ENCODE measurements at regions not wholly inside any gene's neighbourhood (a gene's known extent, or its start where the extent isn't known, plus 50 kb on each side); places are given as distances from the start of the nearest gene placed in this dataset.
A peak's percentile ranks its signal among the peaks of the same experiment; 100 is the strongest.

- H3K9ac ChIP-seq = no peak overlapping the region
- no peak overlapping the region for H3K4me3 Mint-ChIP-seq
- no peaks in the 10 kb centered on the region for H3K36me3 ChIP-seq
- no peak overlapping the region for H2AFZ ChIP-seq (replicated peaks)
- no peaks in the 10 kb centered on the region for H3K79me2 ChIP-seq (ENCODE audit: low read depth)
- H3K27me3 ChIP-seq = peaks cover 22% of the 10 kb centered on the region
- no peaks in the 10 kb centered on the region for H3F3A ChIP-seq (ENCODE audit: low read depth)
- peaks cover 14% of the 10 kb centered on the region for H3K9me3 Mint-ChIP-seq
- H3K4me1 Mint-ChIP-seq = peaks cover 6% of the 10 kb centered on the region
- H3K9me3 ChIP-seq (ENCODE audit: low read depth) = no peaks in the 10 kb centered on the region
- H4K20me1 ChIP-seq (ENCODE audit: low read depth) = no peaks in the 10 kb centered on the region
- H3K36me3 Mint-ChIP-seq = no peaks in the 10 kb centered on the region
- H3K4me3 ChIP-seq = no peak overlapping the region
- H3K4me1 ChIP-seq = no peaks in the 10 kb centered on the region
- no peak overlapping the region for H3K27ac Mint-ChIP-seq
- H3K4me2 ChIP-seq = no peak overlapping the region
- TF ChIP-seq EZH2 (IDR thresholded peaks at IDR 0.05) (no peak), EZH2phosphoT487 (IDR thresholded peaks at IDR 0.05) (no peak), CTCF (IDR thresholded peaks at IDR 0.05) (no peak)
- peaks cover 2% of the 10 kb centered on the region for H3K27me3 Mint-ChIP-seq (ENCODE audit: insufficient read depth, low read depth)
- no peak overlapping the region for H3K27ac ChIP-seq
- no peak for DNase-seq (ENCODE audit: low spot score)
These were observed 76.0 kb upstream of the VANGL1 start for GRCh38 chr1:115565791-115566190.

- no peaks in the 10 kb centered on the region for H3K9me3 ChIP-seq (ENCODE audit: low read depth)
- no peak overlapping the region for H3K4me2 ChIP-seq
- no peaks in the 10 kb centered on the region for H3K79me2 ChIP-seq (ENCODE audit: low read depth)
- no peak overlapping the region for H2AFZ ChIP-seq (replicated peaks)
- DNase-seq (ENCODE audit: low spot score) = no peak
- no peaks in the 10 kb centered on the region for H3F3A ChIP-seq (ENCODE audit: low read depth)
- Mint-ChIP-seq H3K4me3 (no peak overlapping the region), H3K4me1 (peaks cover 6% of the 10 kb centered on the region), H3K9me3 (peaks cover 14% of the 10 kb centered on the region), H3K27ac (no peak overlapping the region), H3K27me3 (ENCODE audit: insufficient read depth, low read depth) (peaks cover 2% of the 10 kb centered on the region), H3K36me3 (no peaks in the 10 kb centered on the region)
- no peaks in the 10 kb centered on the region for H3K36me3 ChIP-seq
- no peaks in the 10 kb centered on the region for H3K4me1 ChIP-seq
- H3K27me3 ChIP-seq = peaks cover 22% of the 10 kb centered on the region
- TF ChIP-seq EZH2 (IDR thresholded peaks at IDR 0.05) (no peak), CTCF (IDR thresholded peaks at IDR 0.05) (no peak), EZH2phosphoT487 (IDR thresholded peaks at IDR 0.05) (no peak)
- no peaks in the 10 kb centered on the region for H4K20me1 ChIP-seq (ENCODE audit: low read depth)
- H3K9ac ChIP-seq = no peak overlapping the region
- no peak overlapping the region for H3K27ac ChIP-seq
- H3K4me3 ChIP-seq = no peak overlapping the region
These were observed 76.4 kb upstream of the VANGL1 start for GRCh38 chr1:115565353-115565752.

GRCh38 chr1:115564201-115564600 lies 77.6 kb upstream of the VANGL1 start:
- peaks cover 14% of the 10 kb centered on the region for H3K9me3 Mint-ChIP-seq
- peak; percentile 42 for DNase-seq (ENCODE audit: low spot score)
- no peaks in the 10 kb centered on the region for H4K20me1 ChIP-seq (ENCODE audit: low read depth)
- TF ChIP-seq CTCF (IDR thresholded peaks at IDR 0.05) (no peak), EZH2phosphoT487 (IDR thresholded peaks at IDR 0.05) (no peak), EZH2 (IDR thresholded peaks at IDR 0.05) (no peak)
- peak overlapping the region; percentile 31 for H3K4me3 ChIP-seq
- no peaks in the 10 kb centered on the region for H3K36me3 Mint-ChIP-seq
- H3K4me2 ChIP-seq = peak overlapping the region; percentile 59
- H3K27me3 Mint-ChIP-seq (ENCODE audit: insufficient read depth, low read depth) = peaks cover 2% of the 10 kb centered on the region
- no peak overlapping the region for H3K27ac Mint-ChIP-seq
- no peaks in the 10 kb centered on the region for H3K9me3 ChIP-seq (ENCODE audit: low read depth)
- H3K27ac ChIP-seq = no peak overlapping the region
- no peak overlapping the region for H3K9ac ChIP-seq
- no peaks in the 10 kb centered on the region for H3K79me2 ChIP-seq (ENCODE audit: low read depth)
- H3K4me1 ChIP-seq = no peaks in the 10 kb centered on the region
- no peaks in the 10 kb centered on the region for H3K36me3 ChIP-seq
- no peaks in the 10 kb centered on the region for H3F3A ChIP-seq (ENCODE audit: low read depth)
- peak overlapping the region; percentile 72 for H3K4me3 Mint-ChIP-seq
- peaks cover 22% of the 10 kb centered on the region for H3K27me3 ChIP-seq
- peaks cover 6% of the 10 kb centered on the region for H3K4me1 Mint-ChIP-seq
- peak overlapping the region; percentile 80 for H2AFZ ChIP-seq (replicated peaks)
